GM12873 (cell line): ENCODE measurements at regions not wholly inside any gene's neighbourhood (a gene's known extent, or its start where the extent isn't known, plus 50 kb on each side); places are given as distances from the start of the nearest gene placed in this dataset.

Experiments
- CTCF ChIP-seq: IDR thresholded peaks from 2 replicates; pipeline ENCODE4 v1.5.1; 2012; ENCODE audit warnings: low read depth, mild to moderate bottlenecking, moderate library complexity, low read length, control low read depth; ENCODE audit not compliant: insufficient read depth; ENCODE audit errors: missing control alignments

GRCh38 chrX:42117318-42117717 is 194.0 kb upstream of the CASK start:
- TF ChIP-seq CTCF: no peak

- no peak for TF ChIP-seq CTCF
Observed at GRCh38 chrX:42109428-42109827, 186.1 kb upstream of the CASK start.

GRCh38 chrX:42107495-42108488 is 184.4 kb upstream of the CASK start:
- TF ChIP-seq CTCF: no peak

GRCh38 chrX:42106556-42106955 is 183.2 kb upstream of the CASK start:
- TF ChIP-seq CTCF: no peak

GRCh38 chrX:42102586-42103282 is 179.4 kb upstream of the CASK start:
- TF ChIP-seq CTCF: no peak

GRCh38 chrX:42098900-42099299 is 175.5 kb upstream of the CASK start:
- TF ChIP-seq CTCF: no peak

- no peak for TF ChIP-seq CTCF
Observed at GRCh38 chrX:42097486-42097885, 174.1 kb upstream of the CASK start.
